Tibial artery (tissue), 4 donors: ENCODE measurements at regions not wholly inside any gene's neighbourhood (a gene's known extent, or its start where the extent isn't known, plus 50 kb on each side); places are given as distances from the start of the nearest gene placed in this dataset.

Experiments
- DNase-seq, 2 donors: peaks; one replicate each; pipeline ENCODE4 v3.0.0-alpha.2; 2019
- H3K27ac ChIP-seq, 2 donors: fragments of 200-600 bp; sonication (generic) in 1 of 2; 1 replicate in 1 of 2; 2 replicates in 1 of 2; pipeline ENCODE4 v1.5.1; 2018 to 2019; ENCODE audit warnings: mild to moderate bottlenecking in 1 of 2
- H3K27me3 ChIP-seq, 2 donors: fragments of 200-600 bp; sonication (generic) in 1 of 2; one replicate each; pipeline versions ENCODE4 v1.5.1 to v1.6.0; 2016 to 2019
- H3K36me3 ChIP-seq, 3 donors: fragments of 200-600 bp; sonication (generic) in 2 of 3; one replicate each; pipeline ENCODE4 v1.5.1; 2016 to 2019; ENCODE audit warnings: mild to moderate bottlenecking in 2 of 3
- H3K4me1 ChIP-seq, 4 donors: fragments of 200-600 bp; sonication (generic) in 2 of 4; 1 replicate in 3 of 4; 2 replicates in 1 of 4; pipeline ENCODE4 v1.5.1; 2016 to 2019
- H3K4me3 ChIP-seq, 2 donors: fragments of 200-600 bp; sonication (generic) in 1 of 2; 1 replicate in 1 of 2; 2 replicates in 1 of 2; pipeline ENCODE4 v1.5.1; 2018 to 2019; ENCODE audit warnings: mild to moderate bottlenecking in 2 of 2
- H3K9me3 ChIP-seq, 3 donors: fragments of 200-600 bp; sonication (generic) in 1 of 3; one replicate each; pipeline ENCODE4 v1.5.1; 2016 to 2019
- CTCF ChIP-seq, 2 experiments: fragments of 200-600 bp in 1 of 2; fragments of 450-650 bp in 1 of 2; IDR thresholded peaks; one replicate each; pipeline ENCODE4 v1.5.1; 2017 to 2019; ENCODE audit warnings: antibody characterized with exemption in 2 of 2, mild to moderate bottlenecking in 1 of 2, moderate library complexity in 1 of 2
- intact Hi-C: fragments of 100-400 bp; cut with DNase I; formaldehyde crosslinking; loops from one replicate; pipeline ENCODE4 v1.15.0; 2023; ENCODE audit warnings: low total_unique reads

- no peaks in the 10 kb centered on the region for H3K9me3 ChIP-seq
- H3K4me3 ChIP-seq, result no peak overlapping the region
- H3K36me3 ChIP-seq, result peaks cover 13 to 36% (median 33%) of the 10 kb centered on the region in 3 donors
- peak in 1 of 2 donors; percentile 62 for DNase-seq
- peak overlapping the region in 1 of 2 donors; percentile 39 for H3K27ac ChIP-seq
- H3K27me3 ChIP-seq, result no peaks in the 10 kb centered on the region
- TF ChIP-seq CTCF (IDR thresholded peaks at IDR 0.05), result no peak
- intact Hi-C loops, result no loop called here
- peaks cover 0 to 7% (median 0%) of the 10 kb centered on the region in 4 donors for H3K4me1 ChIP-seq
Observed at GRCh38 chr3:127036209-127037020, 53.5 kb downstream of the PLXNA1 start.

- DNase-seq, result peak in 1 of 2 donors; percentile 50
- Histone ChIP-seq H3K27me3 (no peaks in the 10 kb centered on the region), H3K27ac (no peak overlapping the region), H3K4me1 (peaks cover 0 to 7% (median 0%) of the 10 kb centered on the region in 4 donors), H3K9me3 (no peaks in the 10 kb centered on the region), H3K4me3 (no peak overlapping the region), H3K36me3 (peaks cover 12 to 30% (median 27%) of the 10 kb centered on the region in 3 donors)
- intact Hi-C loops, result no loop called here
- no peak for TF ChIP-seq CTCF (IDR thresholded peaks at IDR 0.05)
Observed at GRCh38 chr3:127037021-127037400, 54.1 kb downstream of the PLXNA1 start.

- intact Hi-C loops, result no loop called here
- no peak for TF ChIP-seq CTCF (IDR thresholded peaks at IDR 0.05)
- DNase-seq, result peak in 1 of 2 donors; percentile 47
- Histone ChIP-seq H3K9me3 (no peaks in the 10 kb centered on the region), H3K27me3 (no peaks in the 10 kb centered on the region), H3K27ac (no peak overlapping the region), H3K4me3 (no peak overlapping the region), H3K36me3 (peaks cover 10 to 26% (median 23%) of the 10 kb centered on the region in 3 donors), H3K4me1 (peaks cover 0 to 7% (median 0%) of the 10 kb centered on the region in 4 donors)
Observed at GRCh38 chr3:127037418-127037841, 54.5 kb downstream of the PLXNA1 start.

GRCh38 chr3:127037971-127038446, 55.1 kb downstream of the PLXNA1 start:
- TF ChIP-seq CTCF (IDR thresholded peaks at IDR 0.05), result no peak
- H3K9me3 ChIP-seq, result no peaks in the 10 kb centered on the region
- H3K4me1 ChIP-seq, result peaks cover 0 to 10% (median 3%) of the 10 kb centered on the region in 4 donors
- H3K27me3 ChIP-seq, result no peaks in the 10 kb centered on the region
- intact Hi-C loops, result no loop called here
- peak in 1 of 2 donors; percentile 58 for DNase-seq
- no peak overlapping the region for H3K4me3 ChIP-seq
- peaks cover 4 to 20% (median 17%) of the 10 kb centered on the region in 3 donors for H3K36me3 ChIP-seq
- H3K27ac ChIP-seq, result no peak overlapping the region

GRCh38 chr3:127038466-127038865, 55.6 kb downstream of the PLXNA1 start:
- Histone ChIP-seq H3K27ac (no peak overlapping the region), H3K27me3 (no peaks in the 10 kb centered on the region), H3K4me1 (peaks cover 0 to 15% (median 7%) of the 10 kb centered on the region in 4 donors), H3K9me3 (no peaks in the 10 kb centered on the region), H3K4me3 (no peak overlapping the region), H3K36me3 (peaks cover 0 to 16% (median 12%) of the 10 kb centered on the region in 3 donors)
- no peak for TF ChIP-seq CTCF (IDR thresholded peaks at IDR 0.05)
- DNase-seq, result peak in 1 of 2 donors; percentile 55
- intact Hi-C loops, result no loop called here
